ENCODE measurements at regions not wholly inside any gene's neighbourhood (a gene's known extent, or its start where the extent isn't known, plus 50 kb on each side); places are given as distances from the start of the nearest gene placed in this dataset.

DNA sequence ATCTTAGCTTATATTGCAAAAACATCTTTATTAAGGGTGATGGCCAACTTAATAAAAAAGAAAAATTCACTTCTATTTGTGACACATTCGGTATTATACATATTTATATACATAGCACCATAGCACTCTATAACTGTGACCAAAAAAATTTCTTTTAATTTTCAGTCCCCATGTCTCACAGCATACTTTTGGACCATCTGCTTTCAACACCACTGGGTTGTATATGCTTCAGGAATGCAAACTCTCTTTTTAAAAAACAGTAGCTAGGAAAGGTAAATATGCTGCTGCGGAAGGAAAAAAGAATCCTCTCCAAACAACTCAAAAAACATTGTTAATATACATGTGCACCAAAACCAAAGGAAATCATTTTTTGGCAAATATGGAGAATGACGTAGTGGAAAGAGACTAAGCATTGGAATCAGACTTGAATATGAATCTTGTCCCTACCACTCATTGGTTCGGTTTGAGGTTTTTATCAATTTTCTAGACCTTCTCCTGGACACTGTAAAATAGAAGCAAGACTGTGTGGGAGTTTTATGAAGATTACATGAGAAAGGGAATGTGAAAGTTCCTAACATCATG is 227.9 kb downstream of the BLID start:
- TF ChIP-seq, protein P1, sequence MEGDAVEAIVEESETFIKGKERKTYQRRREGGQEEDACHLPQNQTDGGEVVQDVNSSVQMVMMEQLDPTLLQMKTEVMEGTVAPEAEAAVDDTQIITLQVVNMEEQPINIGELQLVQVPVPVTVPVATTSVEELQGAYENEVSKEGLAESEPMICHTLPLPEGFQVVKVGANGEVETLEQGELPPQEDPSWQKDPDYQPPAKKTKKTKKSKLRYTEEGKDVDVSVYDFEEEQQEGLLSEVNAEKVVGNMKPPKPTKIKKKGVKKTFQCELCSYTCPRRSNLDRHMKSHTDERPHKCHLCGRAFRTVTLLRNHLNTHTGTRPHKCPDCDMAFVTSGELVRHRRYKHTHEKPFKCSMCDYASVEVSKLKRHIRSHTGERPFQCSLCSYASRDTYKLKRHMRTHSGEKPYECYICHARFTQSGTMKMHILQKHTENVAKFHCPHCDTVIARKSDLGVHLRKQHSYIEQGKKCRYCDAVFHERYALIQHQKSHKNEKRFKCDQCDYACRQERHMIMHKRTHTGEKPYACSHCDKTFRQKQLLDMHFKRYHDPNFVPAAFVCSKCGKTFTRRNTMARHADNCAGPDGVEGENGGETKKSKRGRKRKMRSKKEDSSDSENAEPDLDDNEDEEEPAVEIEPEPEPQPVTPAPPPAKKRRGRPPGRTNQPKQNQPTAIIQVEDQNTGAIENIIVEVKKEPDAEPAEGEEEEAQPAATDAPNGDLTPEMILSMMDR (IDR thresholded peaks at IDR 0.05) = no peak
- TF ChIP-seq POLR2A (IDR thresholded peaks at IDR 0.05) = no peak

Data from adrenal gland (tissue), 5 donors.